ENCODE measurements at regions not wholly inside any gene's neighbourhood (a gene's known extent, or its start where the extent isn't known, plus 50 kb on each side); places are given as distances from the start of the nearest gene placed in this dataset.
"Not testable (repeated sequence)": the region's sequence is repeated elsewhere in the genome, so short reads cannot be mapped to it uniquely, and the experiment has no call there.

DNA sequence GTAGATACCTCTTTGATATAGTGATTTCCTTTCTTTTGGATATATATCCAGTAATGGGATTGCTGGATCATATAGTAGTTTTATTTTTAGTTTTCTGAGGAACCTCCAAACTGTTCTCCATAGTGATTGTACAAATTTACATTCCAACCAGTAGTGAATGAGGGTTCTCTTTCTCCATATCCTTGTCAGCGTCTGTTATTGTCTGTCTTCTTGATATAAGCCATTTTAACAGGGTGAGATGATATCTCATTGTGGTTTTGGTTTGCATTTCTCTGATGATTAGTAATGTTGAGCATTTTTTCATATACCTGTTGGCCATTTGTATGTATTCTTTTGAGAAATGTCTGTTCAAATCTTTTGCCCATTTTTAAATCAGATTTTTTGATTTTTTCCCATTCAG, 182.4 kb downstream of the COG6 start:
- not testable (repeated sequence) for TF ChIP-seq EZH2 (IDR thresholded peaks at IDR 0.05; ENCODE audit: insufficient read depth, low read length)
- TF ChIP-seq, protein P1, sequence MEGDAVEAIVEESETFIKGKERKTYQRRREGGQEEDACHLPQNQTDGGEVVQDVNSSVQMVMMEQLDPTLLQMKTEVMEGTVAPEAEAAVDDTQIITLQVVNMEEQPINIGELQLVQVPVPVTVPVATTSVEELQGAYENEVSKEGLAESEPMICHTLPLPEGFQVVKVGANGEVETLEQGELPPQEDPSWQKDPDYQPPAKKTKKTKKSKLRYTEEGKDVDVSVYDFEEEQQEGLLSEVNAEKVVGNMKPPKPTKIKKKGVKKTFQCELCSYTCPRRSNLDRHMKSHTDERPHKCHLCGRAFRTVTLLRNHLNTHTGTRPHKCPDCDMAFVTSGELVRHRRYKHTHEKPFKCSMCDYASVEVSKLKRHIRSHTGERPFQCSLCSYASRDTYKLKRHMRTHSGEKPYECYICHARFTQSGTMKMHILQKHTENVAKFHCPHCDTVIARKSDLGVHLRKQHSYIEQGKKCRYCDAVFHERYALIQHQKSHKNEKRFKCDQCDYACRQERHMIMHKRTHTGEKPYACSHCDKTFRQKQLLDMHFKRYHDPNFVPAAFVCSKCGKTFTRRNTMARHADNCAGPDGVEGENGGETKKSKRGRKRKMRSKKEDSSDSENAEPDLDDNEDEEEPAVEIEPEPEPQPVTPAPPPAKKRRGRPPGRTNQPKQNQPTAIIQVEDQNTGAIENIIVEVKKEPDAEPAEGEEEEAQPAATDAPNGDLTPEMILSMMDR (IDR thresholded peaks at IDR 0.05; ENCODE audit: insufficient read depth, low read depth, low read length): not testable (repeated sequence)

Data from astrocyte (in vitro differentiated cells and primary cell).